ENCODE measurements at regions not wholly inside any gene's neighbourhood (a gene's known extent, or its start where the extent isn't known, plus 50 kb on each side); places are given as distances from the start of the nearest gene placed in this dataset.

DNA sequence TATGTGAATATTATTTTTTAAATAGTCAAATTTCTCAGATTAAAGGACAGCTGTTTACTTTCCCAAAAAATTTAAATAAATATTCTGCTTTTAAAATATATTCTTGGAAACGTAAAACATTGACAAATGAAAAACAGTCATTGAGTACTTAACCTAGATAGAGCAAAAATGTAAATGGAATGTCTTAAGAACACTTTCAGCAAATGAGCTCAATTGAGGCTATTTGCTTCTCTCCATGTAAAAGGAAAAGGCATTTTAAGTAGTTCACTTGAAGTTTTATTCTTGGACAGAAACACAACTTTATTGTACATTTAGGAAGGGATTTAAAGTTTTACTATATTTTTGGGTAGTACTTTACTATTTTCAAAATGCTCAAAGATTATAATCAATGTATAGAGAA, 983.6 kb upstream of the TYRP1 start:
- TF ChIP-seq POLR2AphosphoS5 (IDR thresholded peaks at IDR 0.05; ENCODE audit: low read depth, low read length) (no peak), FOXP2 (optimal IDR thresholded peaks at IDR 0.05; ENCODE audit: borderline replicate concordance, extremely low read depth, extremely low read length, insufficient read depth) (no peak)
- TF ChIP-seq, protein P1, sequence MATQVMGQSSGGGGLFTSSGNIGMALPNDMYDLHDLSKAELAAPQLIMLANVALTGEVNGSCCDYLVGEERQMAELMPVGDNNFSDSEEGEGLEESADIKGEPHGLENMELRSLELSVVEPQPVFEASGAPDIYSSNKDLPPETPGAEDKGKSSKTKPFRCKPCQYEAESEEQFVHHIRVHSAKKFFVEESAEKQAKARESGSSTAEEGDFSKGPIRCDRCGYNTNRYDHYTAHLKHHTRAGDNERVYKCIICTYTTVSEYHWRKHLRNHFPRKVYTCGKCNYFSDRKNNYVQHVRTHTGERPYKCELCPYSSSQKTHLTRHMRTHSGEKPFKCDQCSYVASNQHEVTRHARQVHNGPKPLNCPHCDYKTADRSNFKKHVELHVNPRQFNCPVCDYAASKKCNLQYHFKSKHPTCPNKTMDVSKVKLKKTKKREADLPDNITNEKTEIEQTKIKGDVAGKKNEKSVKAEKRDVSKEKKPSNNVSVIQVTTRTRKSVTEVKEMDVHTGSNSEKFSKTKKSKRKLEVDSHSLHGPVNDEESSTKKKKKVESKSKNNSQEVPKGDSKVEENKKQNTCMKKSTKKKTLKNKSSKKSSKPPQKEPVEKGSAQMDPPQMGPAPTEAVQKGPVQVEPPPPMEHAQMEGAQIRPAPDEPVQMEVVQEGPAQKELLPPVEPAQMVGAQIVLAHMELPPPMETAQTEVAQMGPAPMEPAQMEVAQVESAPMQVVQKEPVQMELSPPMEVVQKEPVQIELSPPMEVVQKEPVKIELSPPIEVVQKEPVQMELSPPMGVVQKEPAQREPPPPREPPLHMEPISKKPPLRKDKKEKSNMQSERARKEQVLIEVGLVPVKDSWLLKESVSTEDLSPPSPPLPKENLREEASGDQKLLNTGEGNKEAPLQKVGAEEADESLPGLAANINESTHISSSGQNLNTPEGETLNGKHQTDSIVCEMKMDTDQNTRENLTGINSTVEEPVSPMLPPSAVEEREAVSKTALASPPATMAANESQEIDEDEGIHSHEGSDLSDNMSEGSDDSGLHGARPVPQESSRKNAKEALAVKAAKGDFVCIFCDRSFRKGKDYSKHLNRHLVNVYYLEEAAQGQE (IDR thresholded peaks at IDR 0.05; ENCODE audit: insufficient read depth in 1 of 2, low read depth in 2 of 2, low read length in 2 of 2), result no peak

All from PFSK-1 (cell line).